Natural killer cell (primary cell): ENCODE measurements at regions not wholly inside any gene's neighbourhood (a gene's known extent, or its start where the extent isn't known, plus 50 kb on each side); places are given as distances from the start of the nearest gene placed in this dataset.

Source experiments
- ATAC-seq, 3 donors: fragments of 150-1000 bp in 2 of 3; fragments of 200-7000 bp in 1 of 3; cut with Tn5 transposase; 1 replicate in 1 of 3; 2 replicates in 2 of 3; pipeline ENCODE4 v1.10.0; 2021; ENCODE audit warnings: mild to moderate bottlenecking in 2 of 3, moderate library complexity in 2 of 3
- DNase-seq, 2 donors: peaks; one replicate each; pipeline versions ENCODE4 v3.0.0 to v3.0.0-alpha.2; 2013 to 2021; ENCODE audit warnings: mixed read lengths in 1 of 2
- H3K27ac ChIP-seq: one replicate; pipeline ENCODE4 v1.5.1; 2013; ENCODE audit warnings: mild to moderate bottlenecking, low read length
- H3K27me3 ChIP-seq: one replicate; pipeline ENCODE4 v1.6.1; 2013; ENCODE audit warnings: low read length; ENCODE audit not compliant: control insufficient read depth, insufficient read depth
- H3K36me3 ChIP-seq: one replicate; pipeline ENCODE4 v1.6.1; 2013; ENCODE audit warnings: low read length; ENCODE audit not compliant: control insufficient read depth, insufficient read depth
- H3K4me1 ChIP-seq: one replicate; pipeline ENCODE4 v1.6.1; 2013; ENCODE audit warnings: low read length; ENCODE audit not compliant: control insufficient read depth, insufficient read depth
- H3K4me3 ChIP-seq: one replicate; pipeline ENCODE4 v1.5.1; 2013; ENCODE audit warnings: low read length
- H3K9me3 ChIP-seq: one replicate; pipeline ENCODE4 v1.6.1; 2013; ENCODE audit warnings: low read length; ENCODE audit not compliant: control insufficient read depth, insufficient read depth
- H3K27ac Mint-ChIP-seq, 2 donors: one replicate each; pipeline ENCODE4 v1.8.0; 2022; ENCODE audit warnings: mild to moderate bottlenecking in 2 of 2, mixed read lengths in 2 of 2, moderate library complexity in 1 of 2
- H3K27me3 Mint-ChIP-seq, 2 donors: one replicate each; pipeline ENCODE4 v1.8.0; 2022; ENCODE audit warnings: low read depth in 2 of 2, mixed read lengths in 2 of 2
- H3K36me3 Mint-ChIP-seq: one replicate; pipeline ENCODE4 v1.8.0; 2022; ENCODE audit warnings: mixed read lengths
- H3K4me1 Mint-ChIP-seq, 2 donors: one replicate each; pipeline ENCODE4 v1.8.0; 2022; ENCODE audit warnings: mixed read lengths in 2 of 2
- H3K4me3 Mint-ChIP-seq: one replicate; pipeline ENCODE4 v1.8.0; 2022; ENCODE audit warnings: mild to moderate bottlenecking, moderate library complexity, mixed read lengths
- H3K9me3 Mint-ChIP-seq, 2 donors: one replicate each; pipeline ENCODE4 v1.8.0; 2022; ENCODE audit warnings: mixed read lengths in 2 of 2
- WGBS: methylation state at CpG from one replicate; pipeline ENCODE4 v1.1.7; 2013; ENCODE audit warnings: missing lambda C conversion rate; ENCODE audit not compliant: insufficient coverage; 5-methylcytosine and 5-hydroxymethylcytosine counted together
- intact Hi-C: fragments of 100-400 bp; cut with micrococcal nuclease; formaldehyde crosslinking; loops from one replicate; pipeline ENCODE4 v1.14.2; 2022
- TF ChIP-seq, protein P1 (sequence below): fragments of 200-600 bp; IDR thresholded peaks from one replicate; pipeline ENCODE4 v1.8.0; 2022; ENCODE audit warnings: antibody characterized with exemption

DNA sequence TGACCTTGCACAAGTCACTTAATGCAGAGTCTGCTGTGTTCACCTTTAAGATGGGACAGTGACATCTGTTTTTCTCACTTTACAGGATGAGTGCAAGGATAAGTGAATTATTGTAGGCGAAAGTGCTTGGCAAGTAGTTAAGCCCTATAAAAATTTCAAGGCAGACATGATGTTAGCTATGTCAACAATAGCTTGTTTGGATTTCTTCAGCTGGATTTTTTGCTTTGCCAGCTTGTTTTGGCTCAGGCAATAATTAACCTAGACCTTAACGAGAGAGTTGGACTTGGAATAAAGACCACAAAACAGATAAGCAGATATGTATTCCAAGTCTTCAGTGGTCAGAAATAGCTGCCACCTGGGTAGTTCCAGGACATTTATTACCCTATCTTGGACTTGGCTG lies 255.2 kb downstream of the ARL4A start:
- no peak for DNase-seq
- H3K4me1 ChIP-seq = no peaks in the 10 kb centered on the region
- Mint-ChIP-seq H3K27ac (no peak overlapping the region), H3K4me1 (no peaks in the 10 kb centered on the region), H3K9me3 (peaks cover 8 to 12% of the 10 kb centered on the region in 2 donors), H3K4me3 (no peak overlapping the region), H3K27me3 (no peaks in the 10 kb centered on the region), H3K36me3 (no peaks in the 10 kb centered on the region)
- H3K36me3 ChIP-seq = no peaks in the 10 kb centered on the region
- no peak overlapping the region for H3K27ac ChIP-seq
- intact Hi-C loops = no loop called here
- WGBS = 83% methylated on average over 2 of the region's 2 CpGs
- TF ChIP-seq, protein P1, sequence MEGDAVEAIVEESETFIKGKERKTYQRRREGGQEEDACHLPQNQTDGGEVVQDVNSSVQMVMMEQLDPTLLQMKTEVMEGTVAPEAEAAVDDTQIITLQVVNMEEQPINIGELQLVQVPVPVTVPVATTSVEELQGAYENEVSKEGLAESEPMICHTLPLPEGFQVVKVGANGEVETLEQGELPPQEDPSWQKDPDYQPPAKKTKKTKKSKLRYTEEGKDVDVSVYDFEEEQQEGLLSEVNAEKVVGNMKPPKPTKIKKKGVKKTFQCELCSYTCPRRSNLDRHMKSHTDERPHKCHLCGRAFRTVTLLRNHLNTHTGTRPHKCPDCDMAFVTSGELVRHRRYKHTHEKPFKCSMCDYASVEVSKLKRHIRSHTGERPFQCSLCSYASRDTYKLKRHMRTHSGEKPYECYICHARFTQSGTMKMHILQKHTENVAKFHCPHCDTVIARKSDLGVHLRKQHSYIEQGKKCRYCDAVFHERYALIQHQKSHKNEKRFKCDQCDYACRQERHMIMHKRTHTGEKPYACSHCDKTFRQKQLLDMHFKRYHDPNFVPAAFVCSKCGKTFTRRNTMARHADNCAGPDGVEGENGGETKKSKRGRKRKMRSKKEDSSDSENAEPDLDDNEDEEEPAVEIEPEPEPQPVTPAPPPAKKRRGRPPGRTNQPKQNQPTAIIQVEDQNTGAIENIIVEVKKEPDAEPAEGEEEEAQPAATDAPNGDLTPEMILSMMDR = no peak
- no peaks in the 10 kb centered on the region for H3K27me3 ChIP-seq
- peaks cover 3% of the 10 kb centered on the region for H3K9me3 ChIP-seq
- no peak for ATAC-seq
- H3K4me3 ChIP-seq = no peak overlapping the region

DNA sequence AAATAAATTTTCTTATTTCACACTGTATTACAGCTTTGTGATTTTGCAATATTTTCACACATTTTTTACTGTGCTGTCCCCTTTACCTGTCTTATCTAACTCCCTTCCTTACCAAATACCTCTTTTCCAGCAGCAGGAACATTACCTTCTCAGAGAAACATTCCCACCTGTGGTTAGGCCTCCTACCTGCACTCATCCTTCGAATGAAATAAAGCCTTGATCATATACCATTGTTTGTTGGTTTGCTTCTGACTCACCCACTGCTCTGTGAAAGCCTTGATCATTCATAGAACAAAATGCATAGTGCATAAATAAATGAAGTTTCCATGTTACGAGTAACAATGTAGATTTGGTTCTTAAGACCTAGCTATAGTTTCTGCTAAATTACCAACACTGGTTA lies 256.3 kb downstream of the ARL4A start:
- no peaks in the 10 kb centered on the region for H3K27me3 Mint-ChIP-seq
- WGBS = 90% methylated on average over 2 of the region's 2 CpGs
- ATAC-seq = no peak

DNA sequence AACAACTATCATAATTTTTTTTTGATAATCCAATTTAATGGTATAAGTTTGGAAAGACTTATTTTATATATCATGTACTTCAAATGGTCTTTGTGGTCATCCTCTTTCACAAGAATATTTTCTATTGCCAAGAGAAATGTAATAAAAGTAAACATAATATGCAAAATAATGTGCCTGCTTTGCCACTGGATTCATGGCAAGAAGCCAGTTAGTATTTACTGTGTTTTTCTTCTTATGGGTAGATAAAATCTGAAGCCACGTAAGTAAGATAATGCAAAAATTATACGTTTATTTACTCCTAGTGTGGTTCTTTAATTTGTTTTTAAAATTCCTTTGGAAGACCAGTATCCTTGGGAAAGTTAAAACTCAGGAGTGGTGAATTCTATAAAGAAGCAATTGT lies 258.5 kb downstream of the ARL4A start:
- Mint-ChIP-seq H3K27ac (no peak overlapping the region), H3K9me3 (peaks cover 0 to under 1% of the 10 kb centered on the region in 2 donors), H3K4me3 (no peak overlapping the region), H3K27me3 (no peaks in the 10 kb centered on the region), H3K4me1 (no peaks in the 10 kb centered on the region), H3K36me3 (no peaks in the 10 kb centered on the region)
- TF ChIP-seq, protein P1 = no peak
- no peaks in the 10 kb centered on the region for H3K4me1 ChIP-seq
- intact Hi-C loops = no loop called here
- 82% methylated on average over 2 of the region's 2 CpGs for WGBS
- no peaks in the 10 kb centered on the region for H3K36me3 ChIP-seq
- ATAC-seq (no peak), DNase-seq (no peak)
- H3K9me3 ChIP-seq = no peaks in the 10 kb centered on the region
- H3K27me3 ChIP-seq = no peaks in the 10 kb centered on the region
- no peak overlapping the region for H3K4me3 ChIP-seq
- no peak overlapping the region for H3K27ac ChIP-seq

More for the DNA sequence above, 256.3 kb downstream of the ARL4A start:
- Histone ChIP-seq H3K9me3 (peaks cover 3% of the 10 kb centered on the region), H3K36me3 (no peaks in the 10 kb centered on the region), H3K27ac (no peak overlapping the region), H3K27me3 (no peaks in the 10 kb centered on the region), H3K4me3 (no peak overlapping the region), H3K4me1 (no peaks in the 10 kb centered on the region)
- DNase-seq = no peak
- H3K36me3 Mint-ChIP-seq = no peaks in the 10 kb centered on the region
- no peak overlapping the region for H3K27ac Mint-ChIP-seq
- no peaks in the 10 kb centered on the region for H3K4me1 Mint-ChIP-seq
- peaks cover 2 to 6% of the 10 kb centered on the region in 2 donors for H3K9me3 Mint-ChIP-seq
- H3K4me3 Mint-ChIP-seq = no peak overlapping the region
- intact Hi-C loops = no loop called here
- TF ChIP-seq, protein P1 = no peak

DNA sequence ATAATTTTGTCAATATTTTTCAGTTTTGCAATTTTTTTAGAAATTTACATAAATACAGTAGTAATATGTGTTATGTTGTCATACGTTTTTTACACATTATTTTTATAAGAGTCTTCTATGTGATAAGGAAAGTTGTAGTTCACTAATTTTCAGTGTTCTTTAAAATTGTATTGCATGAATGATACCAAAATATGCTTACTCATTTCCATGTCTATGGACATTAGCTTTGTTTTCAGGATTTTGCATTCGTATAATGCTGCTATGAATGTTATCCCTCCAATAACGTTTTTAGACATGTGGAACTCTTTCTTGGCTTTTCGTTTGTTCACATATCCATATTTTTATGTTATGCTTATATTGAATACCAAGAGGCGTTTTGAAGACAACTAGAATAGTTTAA lies 260.0 kb downstream of the ARL4A start:
- no peaks in the 10 kb centered on the region for H3K9me3 ChIP-seq
- Mint-ChIP-seq H3K4me1 (no peaks in the 10 kb centered on the region), H3K27ac (no peak overlapping the region), H3K36me3 (no peaks in the 10 kb centered on the region), H3K9me3 (no peaks in the 10 kb centered on the region), H3K27me3 (no peaks in the 10 kb centered on the region), H3K4me3 (no peak overlapping the region)
- intact Hi-C loops = no loop called here
- H3K27ac ChIP-seq = no peak overlapping the region
- TF ChIP-seq, protein P1 = no peak
- no CpG with 5 or more reads among the region's 5 CpGs for WGBS
- no peaks in the 10 kb centered on the region for H3K36me3 ChIP-seq
- no peaks in the 10 kb centered on the region for H3K4me1 ChIP-seq
- no peak for ATAC-seq
- H3K4me3 ChIP-seq = no peak overlapping the region
- DNase-seq = no peak
- H3K27me3 ChIP-seq = no peaks in the 10 kb centered on the region
